Fibroblast of skin of abdomen (primary cell): ENCODE measurements at regions not wholly inside any gene's neighbourhood (a gene's known extent, or its start where the extent isn't known, plus 50 kb on each side); places are given as distances from the start of the nearest gene placed in this dataset.
"Not testable (repeated sequence)": the region's sequence is repeated elsewhere in the genome, so short reads cannot be mapped to it uniquely, and the experiment has no call there.

Experiments
- DNase-seq: peaks from one replicate; pipeline ENCODE4 v3.0.0-alpha.2; 2013

DNA sequence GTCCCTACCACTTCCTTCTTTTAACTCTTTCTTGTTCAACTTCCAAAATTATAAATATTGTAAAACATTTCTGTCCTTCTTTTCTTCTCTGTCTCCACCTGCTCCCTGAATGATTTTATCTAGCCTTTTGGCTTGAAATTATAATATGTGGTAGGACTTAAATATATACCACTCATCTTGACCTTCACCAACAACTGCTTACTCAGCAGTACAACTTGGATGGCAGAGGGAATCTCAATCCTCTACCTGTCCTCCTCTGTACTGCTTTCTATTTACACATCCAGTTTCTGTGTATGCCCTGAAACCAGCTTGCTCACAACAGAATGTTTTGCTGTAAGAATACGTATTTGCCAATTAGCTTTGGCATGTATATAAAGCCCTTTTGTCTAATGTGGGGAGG, 1392.5 kb downstream of the EPHA7 start:
- DNase-seq: no peak

DNA sequence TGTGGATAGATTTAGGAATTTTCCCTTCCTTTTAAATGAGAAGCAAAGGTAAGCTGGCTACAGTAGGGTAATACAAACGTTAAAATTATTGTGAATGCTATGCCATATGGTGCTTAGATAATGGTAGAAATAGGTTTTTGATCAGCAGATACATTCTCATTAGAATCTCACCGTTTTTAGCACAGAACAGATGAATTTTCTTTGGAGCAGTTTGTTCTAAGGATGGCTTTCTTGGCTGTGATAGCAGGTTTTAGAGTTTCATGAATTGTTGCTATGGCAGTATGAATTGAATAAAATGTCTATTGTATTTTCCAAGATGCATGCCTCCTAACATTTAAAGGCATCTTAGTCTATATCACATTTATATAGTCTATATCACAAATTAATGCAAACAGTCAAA, 1394.5 kb downstream of the EPHA7 start:
- no peak for DNase-seq

DNA sequence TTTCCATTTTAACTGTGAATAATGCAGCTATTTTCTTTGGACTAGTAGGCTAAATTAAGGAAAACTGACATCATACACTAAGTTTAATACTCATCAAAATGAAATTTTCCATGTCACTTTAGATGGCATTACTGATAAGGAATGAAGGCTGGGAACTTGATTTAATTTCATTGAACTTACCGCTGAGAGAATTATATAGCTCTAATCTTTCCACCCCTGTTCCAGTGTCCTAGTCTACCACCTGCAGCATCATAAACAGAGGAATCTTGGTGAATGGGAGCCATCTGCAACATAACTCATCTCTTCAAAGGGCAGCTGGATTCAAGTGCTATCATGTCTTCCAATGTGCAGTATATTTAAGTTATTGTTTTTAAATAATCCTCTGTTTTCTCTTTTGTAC, 1395.2 kb downstream of the EPHA7 start:
- no peak for DNase-seq

DNA sequence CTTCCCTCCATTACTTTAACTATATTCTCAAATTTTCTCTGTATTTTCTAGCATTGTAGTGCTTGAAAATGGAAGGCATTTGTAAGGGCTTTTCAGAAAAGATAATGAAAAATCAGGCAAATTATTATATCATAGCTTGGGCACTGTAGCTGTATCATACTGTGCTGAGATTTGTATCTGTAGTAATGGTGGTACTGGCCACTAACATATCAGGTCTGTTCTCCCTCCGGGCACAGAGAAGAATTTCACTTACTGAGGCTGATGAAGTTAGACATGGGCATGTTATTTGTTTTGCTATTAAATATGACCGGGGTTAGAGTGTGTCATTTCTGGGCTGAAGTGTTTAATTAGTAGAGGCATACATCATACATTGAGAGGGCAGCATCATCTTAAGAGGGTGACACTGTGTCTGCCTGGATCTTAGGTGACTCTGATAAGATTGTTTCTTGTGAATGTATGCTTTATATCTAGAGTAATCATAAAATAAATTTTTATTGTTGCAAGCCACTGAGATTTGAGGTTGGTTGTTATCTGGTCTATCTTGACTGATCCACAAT, 1395.9 kb downstream of the EPHA7 start:
- no peak for DNase-seq

DNA sequence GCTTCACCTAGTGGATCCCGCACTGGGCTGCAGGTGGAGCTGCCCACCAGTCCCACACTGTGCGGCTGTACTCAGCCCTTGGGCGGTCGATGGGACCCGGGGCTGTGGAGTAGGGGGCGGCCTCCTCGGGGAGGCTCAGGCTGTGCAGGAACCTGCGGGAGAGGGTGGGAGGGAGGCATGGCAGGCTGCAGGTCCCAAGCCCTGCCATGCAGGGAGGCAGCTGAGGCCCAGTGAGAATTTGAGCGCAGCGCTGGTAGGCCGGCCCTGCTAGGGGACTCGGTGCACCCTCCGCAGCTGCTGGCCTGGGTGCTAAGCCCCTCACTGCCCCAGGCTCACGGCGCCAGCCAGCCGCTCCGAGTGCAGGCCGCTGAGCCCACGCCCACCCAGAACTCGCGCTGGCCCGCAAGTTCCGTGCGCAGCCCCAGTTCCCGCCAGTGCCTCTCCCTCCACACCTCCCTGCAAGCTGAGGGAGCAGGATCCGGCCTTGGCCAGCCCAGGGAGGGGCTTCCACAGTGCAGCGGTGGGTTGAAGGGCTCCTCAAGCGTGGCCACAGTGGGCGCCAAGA, 1407.6 kb downstream of the EPHA7 start:
- DNase-seq: no peak

DNA sequence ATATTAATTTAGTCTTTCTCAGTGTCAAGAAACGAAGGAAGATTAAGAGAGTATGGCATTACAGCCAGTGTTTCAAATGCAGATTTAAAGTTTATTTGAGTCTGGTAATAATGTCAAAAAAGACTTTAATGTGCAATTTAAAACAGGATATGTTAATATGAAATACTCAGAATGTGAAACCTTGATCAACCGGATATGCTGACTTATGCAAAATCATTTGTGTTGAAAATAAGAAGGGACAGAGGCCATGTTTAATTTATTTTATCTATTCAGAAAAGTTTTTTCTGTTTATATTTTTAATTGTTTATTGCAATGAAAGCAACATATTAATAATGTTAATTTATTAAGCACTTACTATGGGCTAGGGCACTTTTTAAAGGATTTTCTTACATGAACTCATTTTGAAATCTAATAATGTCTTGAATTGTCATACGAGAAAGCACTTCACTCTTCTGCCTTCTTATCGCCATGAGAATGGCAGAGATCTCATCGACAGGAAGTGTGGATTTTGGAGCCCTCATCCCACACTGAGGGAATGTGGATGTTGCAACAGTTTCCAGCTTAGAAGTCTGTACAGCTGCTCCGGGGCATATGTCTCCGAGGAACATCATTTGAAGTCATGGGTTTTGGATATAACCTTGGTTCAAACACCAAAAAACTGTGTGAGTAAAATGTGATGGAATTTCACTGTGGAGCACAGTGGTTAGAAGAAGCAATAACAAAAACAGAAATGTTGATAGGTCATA, 1410.4 kb downstream of the EPHA7 start:
- no peak for DNase-seq

DNA sequence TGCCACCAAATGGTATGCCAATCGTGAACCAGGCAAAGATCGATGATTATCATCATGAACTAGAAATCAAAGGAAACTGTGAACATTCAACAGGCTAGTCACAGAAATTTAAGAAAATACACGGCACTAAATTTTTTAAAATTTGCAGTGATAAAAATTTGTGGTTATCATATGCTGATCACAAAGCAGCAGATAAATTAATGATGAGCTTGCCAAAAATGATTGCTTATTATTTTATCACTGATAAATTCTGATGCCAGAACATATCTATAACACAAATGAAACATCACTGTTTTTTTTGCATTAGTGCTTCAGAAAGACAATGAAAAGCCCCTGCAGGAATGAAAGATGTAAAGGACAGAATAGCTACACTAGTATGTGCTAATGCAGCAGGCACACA, 1413.2 kb upstream of the MAP3K7 start:
- no peak for DNase-seq

DNA sequence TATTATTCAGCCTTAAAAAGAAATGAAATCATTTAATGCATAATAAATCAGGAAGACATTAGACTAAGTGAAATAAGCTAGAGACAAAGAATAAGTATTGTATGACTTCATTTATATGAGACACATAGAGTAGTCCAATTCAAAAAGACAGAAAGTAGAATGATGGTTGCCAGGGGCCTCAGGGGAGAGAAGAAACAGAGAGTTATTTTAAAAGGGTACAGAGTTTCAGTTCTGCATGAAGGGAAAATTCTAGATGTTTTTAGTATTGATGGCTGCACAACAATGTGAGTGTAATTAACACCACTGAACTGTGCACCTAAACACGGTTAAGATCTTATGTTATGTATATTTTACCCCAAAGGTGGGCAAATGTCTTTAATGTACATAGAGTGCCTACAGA, 1407.9 kb upstream of the MAP3K7 start:
- no peak for DNase-seq

DNA sequence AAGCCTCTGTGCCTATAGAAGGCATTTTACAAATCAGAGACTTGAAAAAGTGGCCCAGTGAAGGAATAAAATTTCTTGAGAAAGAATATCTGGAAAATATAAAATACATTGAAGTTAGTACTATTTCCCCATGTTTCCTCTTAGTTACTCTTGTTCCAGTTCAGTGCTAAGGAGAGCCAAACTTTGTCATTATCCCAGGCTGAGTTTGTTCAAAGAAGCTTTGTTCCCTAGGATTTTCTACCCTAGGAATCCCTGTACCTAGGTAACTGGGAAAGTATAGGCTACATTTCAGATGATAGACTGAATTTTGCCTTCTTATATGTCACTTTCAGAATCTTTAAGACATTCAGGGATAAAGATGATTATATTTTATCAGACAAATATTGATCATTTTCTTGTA, 1395.7 kb upstream of the MAP3K7 start:
- no peak for DNase-seq

DNA sequence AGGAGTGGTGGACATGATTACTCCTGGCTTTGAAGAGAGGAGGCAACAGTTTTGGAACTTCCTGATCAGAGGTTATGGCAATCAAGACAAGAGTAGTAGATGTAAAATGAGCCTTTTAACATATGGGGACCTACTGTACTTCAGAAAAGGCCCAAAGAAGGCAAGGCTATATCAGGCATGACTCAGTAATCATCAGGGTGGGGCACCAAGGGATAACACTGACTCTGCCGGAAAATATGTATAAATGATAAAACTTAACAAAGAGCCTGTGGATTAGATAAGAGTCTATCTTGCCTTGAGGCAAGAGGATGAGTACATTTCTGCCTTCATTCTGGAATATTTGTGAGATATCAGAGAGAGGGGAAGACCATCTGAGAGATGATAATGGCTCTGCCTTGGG, 1389.9 kb upstream of the MAP3K7 start:
- no peak for DNase-seq

DNA sequence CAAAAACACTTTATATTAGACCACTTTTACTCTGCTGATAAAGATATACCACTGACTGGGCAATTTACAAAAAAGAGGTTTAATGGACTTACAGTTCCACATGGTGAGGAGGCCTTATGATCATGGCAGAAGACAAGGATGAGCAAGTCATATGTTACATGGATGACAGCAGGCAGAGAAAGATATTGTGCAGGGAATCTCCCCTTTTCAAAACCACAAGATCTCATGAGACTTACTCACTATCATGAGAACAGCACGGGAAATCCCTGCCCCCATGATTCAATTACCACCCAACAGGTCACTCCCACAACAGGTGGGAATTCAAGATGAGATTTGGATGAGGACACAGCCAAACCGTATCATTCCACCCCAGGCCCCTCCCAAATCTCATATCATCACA, 1383.8 kb upstream of the MAP3K7 start:
- no peak for DNase-seq

DNA sequence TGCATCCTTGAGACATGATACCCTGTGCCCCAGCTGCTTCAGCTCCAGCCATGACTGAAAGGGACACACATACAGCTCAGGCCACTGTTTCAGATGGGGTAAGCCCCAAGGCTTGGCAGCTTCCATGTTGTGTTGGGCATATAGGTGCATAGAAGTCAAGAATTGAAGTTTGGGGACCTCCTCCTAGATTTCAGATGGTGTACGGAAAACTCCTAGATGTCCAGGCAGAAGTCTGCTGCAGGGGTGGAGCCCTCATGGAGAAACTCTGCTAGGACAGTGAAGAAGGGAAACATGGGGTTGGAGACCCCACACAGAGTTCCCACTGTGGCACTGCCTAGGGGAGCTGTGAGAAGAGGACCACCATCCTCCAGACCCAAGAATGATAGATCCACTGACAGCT, 1379.0 kb upstream of the MAP3K7 start:
- no peak for DNase-seq

DNA sequence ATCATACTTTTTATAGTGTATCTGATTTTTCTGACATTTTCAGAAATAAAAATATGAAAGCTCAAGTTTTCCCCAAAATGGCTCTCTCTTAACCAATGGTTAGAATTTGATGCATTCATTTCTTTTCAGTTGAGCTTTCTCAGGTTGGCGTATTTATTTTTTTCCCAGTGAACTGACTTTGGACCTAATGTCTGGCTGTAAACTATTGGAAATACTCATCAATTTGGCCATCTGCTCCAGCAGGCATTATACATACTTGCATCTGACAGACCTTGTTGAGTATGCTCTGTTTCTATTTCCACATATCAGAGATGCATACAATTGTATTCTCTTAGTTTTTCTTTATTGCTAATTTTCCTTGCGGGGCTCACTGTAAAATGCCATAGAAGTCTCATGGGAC, 1374.8 kb upstream of the MAP3K7 start:
- DNase-seq: no peak

DNA sequence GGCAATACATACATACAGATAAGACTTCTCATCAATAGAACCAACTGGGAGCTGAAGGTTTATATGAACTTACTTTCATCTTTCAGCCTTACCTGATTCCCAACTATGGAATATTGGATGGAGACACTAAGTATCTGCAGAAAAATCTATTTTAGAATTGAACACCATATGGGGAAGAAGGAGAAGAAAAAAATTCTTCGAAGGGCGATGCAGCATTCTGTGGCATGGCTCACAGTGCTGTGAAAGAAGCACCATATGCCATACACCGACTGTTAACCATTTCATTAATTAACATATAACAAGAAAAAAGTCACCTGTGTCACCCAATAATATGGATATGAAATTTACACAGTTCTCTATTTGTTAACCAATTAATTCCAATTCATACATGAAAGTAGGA, 1374.4 kb upstream of the MAP3K7 start:
- no peak for DNase-seq

DNA sequence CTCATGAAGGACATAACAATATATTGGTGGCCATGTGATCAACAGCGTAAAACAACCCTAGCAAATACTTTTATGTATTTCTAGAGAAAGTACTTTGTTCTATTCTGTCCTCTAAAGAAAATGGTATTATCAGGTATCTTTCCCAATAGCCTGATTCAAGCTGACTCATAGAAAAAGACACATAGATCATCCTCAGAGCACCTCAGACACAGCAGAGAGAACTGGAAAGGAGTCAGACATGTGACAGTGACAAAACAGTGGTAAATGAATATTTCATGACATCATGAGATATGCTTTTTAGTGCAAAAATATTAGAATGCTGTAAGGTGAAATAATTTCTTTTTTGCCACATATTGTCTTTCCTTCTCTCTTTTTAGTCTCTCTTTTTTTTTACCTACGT, 1355.0 kb upstream of the MAP3K7 start:
- DNase-seq: no peak

DNA sequence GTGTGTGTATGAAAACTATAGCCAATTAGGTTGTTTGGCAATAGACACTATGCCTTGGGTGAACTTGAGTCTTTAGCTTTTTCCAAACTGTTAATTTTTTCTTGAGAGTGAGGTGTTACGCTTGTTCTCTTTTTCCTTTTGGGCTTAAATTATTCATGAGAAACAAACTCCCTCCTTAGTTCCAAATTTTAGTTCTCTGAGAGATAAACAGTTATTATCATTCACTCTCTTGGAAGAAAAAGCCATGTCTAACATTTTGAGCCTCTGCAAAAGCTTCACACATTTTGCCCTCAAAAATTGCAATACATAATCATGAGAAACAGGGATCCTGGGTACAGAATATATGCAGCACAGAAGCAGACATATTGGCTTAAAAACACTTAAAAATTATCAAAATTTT, 1353.9 kb upstream of the MAP3K7 start:
- DNase-seq: no peak

DNA sequence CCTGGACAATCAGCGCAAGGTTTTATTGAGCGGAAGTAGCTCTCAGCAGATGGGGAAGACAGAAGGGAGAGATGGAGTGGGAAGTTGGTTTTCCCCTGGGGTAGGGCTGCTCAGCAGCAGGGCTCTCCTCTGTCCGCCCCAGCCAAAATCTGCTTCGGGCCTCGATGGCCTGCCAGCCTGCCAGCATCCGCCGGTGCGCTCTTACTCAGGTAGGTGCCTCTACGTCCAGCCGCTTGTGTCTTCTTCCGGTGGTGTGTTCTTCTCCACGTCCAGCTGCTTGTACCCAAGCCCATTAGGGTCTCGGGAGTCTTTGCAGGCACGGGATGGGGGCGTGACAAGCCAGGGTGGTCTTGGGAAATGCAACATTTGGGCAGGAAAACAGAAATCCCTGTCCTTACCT, 1340.0 kb upstream of the MAP3K7 start:
- DNase-seq: no peak

DNA sequence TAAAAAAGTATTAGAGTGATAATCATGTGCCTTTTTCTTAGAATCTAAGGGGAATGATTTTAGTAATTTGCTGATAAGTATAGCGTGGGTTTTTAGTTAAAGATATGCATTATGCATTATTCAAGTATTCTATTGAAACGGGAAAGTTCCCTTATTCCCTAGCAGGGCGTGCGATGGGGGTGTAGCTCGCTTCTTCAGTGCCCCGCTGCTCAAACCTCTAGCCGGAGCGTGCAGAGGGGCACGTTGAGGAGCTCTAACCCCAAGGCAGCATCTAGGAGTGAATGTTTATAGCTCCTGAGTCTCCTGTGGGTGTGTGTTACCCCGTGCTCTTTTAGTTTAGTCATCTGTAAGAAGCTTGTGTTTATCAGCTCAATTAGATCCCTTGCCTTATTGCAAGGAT, 1339.5 kb upstream of the MAP3K7 start:
- no peak for DNase-seq

DNA sequence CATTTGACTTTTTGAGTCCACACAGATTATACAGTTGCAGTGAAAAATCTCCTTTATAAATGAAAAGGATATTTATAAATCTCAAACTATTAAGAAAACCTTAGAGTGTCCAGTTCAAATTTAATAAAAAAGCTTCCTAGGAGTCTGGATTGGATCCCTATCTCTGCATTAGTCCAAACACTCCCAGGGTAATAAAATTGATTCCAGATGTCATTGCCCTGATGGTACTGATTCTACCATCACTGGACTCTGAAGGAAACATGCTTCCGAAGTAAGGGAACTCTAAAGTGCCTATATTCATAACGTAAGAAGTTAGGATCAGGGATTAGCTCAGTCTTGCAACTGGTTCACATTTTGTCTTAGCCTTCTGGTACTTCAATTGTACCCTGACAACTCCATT, 1325.1 kb upstream of the MAP3K7 start:
- DNase-seq: no peak

DNA sequence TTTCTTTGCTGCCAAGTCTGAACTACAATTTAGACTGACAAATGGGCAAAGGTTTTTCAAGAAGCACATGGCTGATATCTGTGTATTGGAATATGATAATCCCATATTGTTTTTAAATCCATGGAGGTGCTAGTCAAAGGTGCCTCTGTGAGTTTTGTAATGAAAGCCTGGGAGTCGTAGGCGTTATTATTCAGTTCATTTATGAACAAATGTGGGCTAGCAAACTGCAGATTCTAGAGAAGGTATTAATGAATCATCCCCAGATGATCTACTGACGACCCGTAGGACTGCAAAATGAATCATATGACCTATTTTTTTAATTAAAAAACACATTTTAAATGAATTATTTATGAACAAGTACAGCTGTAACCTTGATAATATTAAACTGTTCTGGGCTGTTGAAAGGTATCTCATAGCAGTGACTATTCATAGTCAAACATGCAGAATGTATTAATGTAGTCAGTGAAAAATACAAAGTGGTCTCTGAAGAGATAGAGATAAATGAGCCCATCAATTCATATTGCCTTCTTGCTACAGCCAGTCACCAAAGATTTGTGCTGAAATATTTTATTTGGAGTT, 1317.8 kb upstream of the MAP3K7 start:
- DNase-seq: no peak

DNA sequence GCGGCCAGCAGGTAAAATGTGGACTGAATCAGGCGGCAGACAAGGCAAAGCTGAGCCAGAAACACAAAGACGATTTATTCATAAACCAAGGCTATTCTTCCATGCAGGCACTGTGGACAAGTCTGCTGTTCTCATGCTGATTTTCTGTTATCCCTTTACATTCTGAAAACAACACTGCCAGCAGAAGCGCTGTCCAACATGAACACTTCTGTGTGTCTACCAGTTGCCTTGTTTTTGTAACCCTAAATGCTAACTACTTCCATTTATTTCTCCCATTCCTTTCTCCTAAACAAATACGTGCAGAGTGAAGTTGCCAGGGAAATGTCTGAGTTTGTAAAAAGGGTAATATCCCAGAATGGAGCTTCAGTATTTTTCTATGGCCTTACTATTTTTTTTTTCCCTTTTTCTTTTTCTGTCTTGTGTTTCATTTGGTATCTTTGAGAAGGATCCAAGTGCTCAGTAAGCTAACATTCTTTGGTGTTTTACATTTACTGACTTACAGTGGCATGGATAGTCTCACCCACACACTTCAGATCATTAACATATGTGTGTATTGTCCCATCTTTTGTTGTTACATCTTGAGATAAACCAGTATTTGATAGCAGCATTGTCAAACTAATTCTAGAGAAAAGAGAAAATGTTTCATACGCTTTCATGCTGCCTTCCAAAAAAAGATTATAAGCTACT, 1308.9 kb upstream of the MAP3K7 start:
- DNase-seq: no peak

DNA sequence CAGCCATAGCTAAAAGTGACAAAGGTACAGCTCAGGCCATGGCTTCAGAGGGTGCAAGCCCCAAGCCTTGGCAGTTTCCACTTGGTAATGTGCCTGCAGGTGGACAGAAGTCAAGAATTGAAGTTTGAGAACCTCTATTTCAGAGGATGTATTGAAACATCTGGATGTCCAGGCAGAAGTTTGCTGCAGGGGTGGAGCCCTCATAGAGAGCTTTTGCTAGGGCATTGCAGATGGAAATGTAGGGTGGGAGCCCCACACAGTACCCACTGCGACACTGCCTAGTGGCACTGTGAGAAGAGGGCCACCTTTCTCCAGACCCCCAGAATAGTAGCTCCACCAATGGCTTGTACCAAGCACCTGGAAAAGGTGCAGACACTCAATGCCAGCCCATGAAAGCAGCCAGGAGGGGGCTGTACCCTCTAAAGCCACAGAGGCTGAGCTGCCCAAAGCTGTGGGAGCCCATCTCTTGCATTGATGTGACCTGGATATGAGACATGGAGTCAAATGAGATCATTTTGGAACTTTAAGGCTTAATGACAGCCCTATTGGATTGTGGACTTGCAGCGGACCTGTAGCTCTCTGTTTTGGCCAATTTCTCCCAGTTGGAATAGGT, 1299.4 kb upstream of the MAP3K7 start:
- no peak for DNase-seq

DNA sequence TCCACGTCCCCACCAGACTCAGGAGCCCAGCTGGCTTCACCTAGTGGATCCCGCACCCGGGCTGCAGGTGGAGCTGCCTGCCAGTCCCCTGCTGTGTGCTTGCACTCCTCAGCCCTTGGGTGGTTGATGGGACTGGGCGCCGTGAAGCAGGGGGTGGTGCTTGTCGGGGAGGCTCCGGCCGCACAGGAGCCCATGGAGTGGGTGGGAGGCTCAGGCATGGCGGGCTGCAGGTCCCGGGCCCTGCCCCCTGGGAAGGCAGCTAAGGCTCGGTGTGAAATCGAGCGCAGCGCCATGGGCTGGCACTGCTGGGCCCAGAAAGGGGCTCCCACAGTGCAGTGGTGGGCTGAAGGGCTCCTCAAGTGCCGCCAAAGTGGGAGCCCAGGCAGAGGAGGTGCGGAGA, 1294.9 kb upstream of the MAP3K7 start:
- not testable (repeated sequence) for DNase-seq
